GM23338 (cell line): ENCODE measurements at regions not wholly inside any gene's neighbourhood (a gene's known extent, or its start where the extent isn't known, plus 50 kb on each side); places are given as distances from the start of the nearest gene placed in this dataset.

ENCODE experiments used
- ATAC-seq: fragments of 200-7000 bp; cut with Tn5 transposase; 3 replicates; pipeline ENCODE4 v1.9.1; 2020
- DNase-seq: peaks from one replicate; pipeline ENCODE4 v3.0.0-alpha.2; 2015; ENCODE audit warnings: low spot score
- H2AFZ ChIP-seq: fragments of 200-600 bp; sonication (generic); 2 replicates; pipeline ENCODE4 v1.8.0; 2016; ENCODE audit warnings: antibody characterized with exemption, mild to moderate bottlenecking, moderate library complexity
- H3F3A ChIP-seq: fragments of 200-600 bp; sonication (generic); replicated peaks from 2 replicates; pipeline ENCODE4 v1.8.0; 2017; ENCODE audit warnings: antibody characterized with exemption, mixed run types, low read depth
- H3K27ac ChIP-seq: fragments of 200-600 bp; sonication (generic); 2 replicates; pipeline ENCODE4 v1.6.1; 2016; ENCODE audit warnings: low read depth
- H3K27me3 ChIP-seq: fragments of 200-600 bp; sonication (generic); 2 replicates; pipeline ENCODE4 v1.8.0; 2016; ENCODE audit warnings: mild to moderate bottlenecking, mixed run types, moderate library complexity; ENCODE audit not compliant: insufficient read depth
- H3K36me3 ChIP-seq: fragments of 200-600 bp; sonication (generic); 2 replicates; pipeline ENCODE4 v1.8.0; 2016; ENCODE audit warnings: mild to moderate bottlenecking; ENCODE audit not compliant: insufficient read depth
- H3K4me1 ChIP-seq: fragments of 200-600 bp; sonication (generic); 2 replicates; pipeline ENCODE4 v1.8.0; 2016; ENCODE audit warnings: mild to moderate bottlenecking, moderate library complexity; ENCODE audit not compliant: insufficient read depth
- H3K4me2 ChIP-seq: fragments of 200-600 bp; sonication (generic); 2 replicates; pipeline ENCODE4 v1.7.1; 2017; ENCODE audit warnings: mixed run types
- H3K4me3 ChIP-seq: fragments of 200-600 bp; sonication (generic); 2 replicates; pipeline ENCODE4 v1.6.1; 2016; ENCODE audit warnings: mixed run types
- H3K79me2 ChIP-seq: fragments of 200-600 bp; sonication (generic); replicated peaks from 2 replicates; pipeline ENCODE4 v1.8.0; 2017; ENCODE audit warnings: mild to moderate bottlenecking; ENCODE audit not compliant: insufficient read depth
- H3K9me2 ChIP-seq: fragments of 200-600 bp; sonication (generic); 2 replicates; pipeline ENCODE4 v1.8.0; 2017; ENCODE audit not compliant: insufficient read depth
- H4K20me1 ChIP-seq: fragments of 200-600 bp; sonication (generic); replicated peaks from 2 replicates; pipeline ENCODE4 v1.8.0; 2017; ENCODE audit warnings: mild to moderate bottlenecking; ENCODE audit not compliant: insufficient read depth
- H3K27ac Mint-ChIP-seq: 2 replicates; pipeline ENCODE4 v1.8.0; 2020; ENCODE audit warnings: inconsistent platforms, mild to moderate bottlenecking, moderate library complexity, mixed read lengths
- H3K27me3 Mint-ChIP-seq: 3 replicates; pipeline ENCODE4 v1.8.0; 2022; ENCODE audit warnings: low read depth, mild to moderate bottlenecking, moderate library complexity, mixed read lengths, inconsistent platforms; ENCODE audit not compliant: insufficient read depth, poor library complexity
- H3K36me3 Mint-ChIP-seq: 3 replicates; pipeline ENCODE4 v1.8.0; 2021; ENCODE audit warnings: low read depth, mild to moderate bottlenecking, inconsistent platforms, moderate library complexity, mixed read lengths
- H3K4me1 Mint-ChIP-seq: 3 replicates; pipeline ENCODE4 v1.8.0; 2020; ENCODE audit warnings: mild to moderate bottlenecking, inconsistent platforms, mixed read lengths
- H3K4me3 Mint-ChIP-seq: 3 replicates; pipeline ENCODE4 v1.8.0; 2021; ENCODE audit warnings: moderate library complexity, mild to moderate bottlenecking, inconsistent platforms, mixed read lengths
- H3K9me3 Mint-ChIP-seq: 3 replicates; pipeline ENCODE4 v1.8.0; 2020; ENCODE audit warnings: moderate library complexity, mild to moderate bottlenecking, inconsistent platforms, mixed read lengths
- CREB1 ChIP-seq: fragments of 250-450 bp; sonication (Bioruptor Pico); IDR thresholded peaks from 2 replicates; pipeline ENCODE4 v1.5.0; 2020; ENCODE audit warnings: low read depth, mild to moderate bottlenecking, moderate library complexity
- CTCF ChIP-seq, 2 experiments: fragments of 200-600 bp in 1 of 2; sonication (generic) in 1 of 2; conservative IDR thresholded peaks; 2 replicates each; pipeline versions ENCODE4 v1.5.1 to v1.6.1; 2016 to 2017; ENCODE audit warnings: antibody characterized with exemption in 2 of 2, low read depth in 2 of 2, mild to moderate bottlenecking in 2 of 2, moderate library complexity in 1 of 2
- ETS1 ChIP-seq: IDR thresholded peaks from 2 replicates; pipeline ENCODE4 v1.6.1; 2016; ENCODE audit warnings: antibody characterized with exemption
- EZH2 ChIP-seq: fragments of 200-600 bp; sonication (generic); IDR thresholded peaks from one replicate; pipeline ENCODE4 v1.8.0; 2017; ENCODE audit warnings: antibody characterized with exemption, mild to moderate bottlenecking, low read depth; ENCODE audit not compliant: unreplicated experiment
- JUNB ChIP-seq: IDR thresholded peaks from one replicate; pipeline ENCODE4 v1.6.1; 2016; ENCODE audit warnings: antibody characterized with exemption; ENCODE audit not compliant: unreplicated experiment
- POLR2AphosphoS5 ChIP-seq: IDR thresholded peaks from 2 replicates; pipeline ENCODE4 v1.6.1; 2016; ENCODE audit warnings: antibody characterized with exemption, low read depth
- REST ChIP-seq: IDR thresholded peaks from one replicate; pipeline ENCODE4 v1.6.1; 2018; ENCODE audit warnings: antibody characterized with exemption; ENCODE audit not compliant: unreplicated experiment
- ZNF114 ChIP-seq: fragments of 250-450 bp; sonication (Bioruptor Pico); IDR thresholded peaks from 2 replicates; pipeline ENCODE4 v1.5.0; 2020; ENCODE audit warnings: mild to moderate bottlenecking, moderate library complexity
- ZNF331 ChIP-seq: fragments of 250-450 bp; sonication (Bioruptor Pico); IDR thresholded peaks from 2 replicates; pipeline ENCODE4 v1.5.0; 2020; ENCODE audit warnings: low read depth, mild to moderate bottlenecking, moderate library complexity
- ZNF462 ChIP-seq: fragments of 250-450 bp; sonication (Bioruptor Pico); IDR thresholded peaks from 2 replicates; pipeline ENCODE4 v1.5.0; 2020; ENCODE audit warnings: mild to moderate bottlenecking, moderate library complexity

- no peak overlapping the region for H3K27ac Mint-ChIP-seq
- H3F3A ChIP-seq: no peaks in the 10 kb centered on the region
- no peak overlapping the region for H3K4me3 Mint-ChIP-seq
- TF ChIP-seq ETS1: no peak
- H2AFZ ChIP-seq: no peak overlapping the region
- H3K4me3 ChIP-seq: no peak overlapping the region
- no peaks in the 10 kb centered on the region for H3K27me3 ChIP-seq
- ATAC-seq (no peak), DNase-seq (no peak)
- no peak overlapping the region for H3K27ac ChIP-seq
- no peaks in the 10 kb centered on the region for H3K36me3 ChIP-seq
- no peaks in the 10 kb centered on the region for H3K27me3 Mint-ChIP-seq
- peaks cover 3% of the 10 kb centered on the region; the same call in 1 of the 3 replicates for H3K36me3 Mint-ChIP-seq
- H3K4me2 ChIP-seq: no peak overlapping the region
- H3K79me2 ChIP-seq: no peaks in the 10 kb centered on the region
- H3K4me1 ChIP-seq: no peaks in the 10 kb centered on the region
- H3K9me2 ChIP-seq: no peaks in the 10 kb centered on the region
- H3K9me3 Mint-ChIP-seq: peaks cover 3% of the 10 kb centered on the region; the same call in 1 of the 3 replicates
- no peaks in the 10 kb centered on the region for H4K20me1 ChIP-seq
- peaks cover 4% of the 10 kb centered on the region; the same call in 2 of the 3 replicates for H3K4me1 Mint-ChIP-seq
Measured at GRCh38 chr18:22015156-22015555, 154.2 kb upstream of the GATA6 start.

GRCh38 chr18:22018366-22018765 is 151.0 kb upstream of the GATA6 start:
- no peaks in the 10 kb centered on the region for H3K4me1 ChIP-seq
- H4K20me1 ChIP-seq: no peaks in the 10 kb centered on the region
- no peaks in the 10 kb centered on the region for H3K36me3 Mint-ChIP-seq
- no peaks in the 10 kb centered on the region for H3F3A ChIP-seq
- H3K79me2 ChIP-seq: no peaks in the 10 kb centered on the region
- H2AFZ ChIP-seq: no peak overlapping the region
- H3K4me2 ChIP-seq: no peak overlapping the region
- H3K27ac Mint-ChIP-seq: no peak overlapping the region
- no peaks in the 10 kb centered on the region for H3K27me3 ChIP-seq
- ATAC-seq (no peak), DNase-seq (no peak)
- H3K27me3 Mint-ChIP-seq: no peaks in the 10 kb centered on the region
- no peak overlapping the region for H3K4me3 Mint-ChIP-seq
- peaks cover 7% of the 10 kb centered on the region; the same call in 2 of the 3 replicates for H3K4me1 Mint-ChIP-seq
- H3K36me3 ChIP-seq: no peaks in the 10 kb centered on the region
- no peak overlapping the region for H3K4me3 ChIP-seq
- no peaks in the 10 kb centered on the region; the same call in 2 of the 3 replicates for H3K9me3 Mint-ChIP-seq
- H3K27ac ChIP-seq: no peak overlapping the region
- H3K9me2 ChIP-seq: no peaks in the 10 kb centered on the region
- TF ChIP-seq ZNF462 (CRISPR knock-in tag) (no peak), REST (no peak), ZNF331 (no peak), EZH2 (no peak), POLR2AphosphoS5 (no peak), CTCF (conservative IDR thresholded peaks at IDR 0.05; ENCODE audit: low read depth in 2 of 2) (no peak), CREB1 (CRISPR knock-in tag) (no peak), ZNF114 (no peak), JUNB (no peak)
